ENCODE measurements at regions not wholly inside any gene's neighbourhood (a gene's known extent, or its start where the extent isn't known, plus 50 kb on each side); places are given as distances from the start of the nearest gene placed in this dataset.

DNA sequence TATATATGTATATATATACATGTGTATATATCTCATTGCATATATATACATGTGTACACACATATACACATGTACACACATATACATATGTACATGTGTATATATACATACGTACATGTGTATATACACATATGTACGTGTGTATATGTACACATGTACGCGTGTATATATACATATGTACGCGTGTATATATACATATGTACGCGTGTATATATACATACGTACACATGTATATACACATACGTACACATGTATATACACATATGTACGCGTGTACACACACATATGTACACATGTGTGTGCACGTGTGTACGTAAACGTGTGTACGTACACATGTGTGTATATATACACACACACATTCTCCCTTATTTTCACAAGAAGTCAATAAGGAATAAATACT, 141.6 kb upstream of the TMCC3 start:
- no peak for DNase-seq
- no peaks in the 10 kb centered on the region for H3K9me3 ChIP-seq
- H3K36me3 ChIP-seq: no peaks in the 10 kb centered on the region
- TF ChIP-seq, protein P1, sequence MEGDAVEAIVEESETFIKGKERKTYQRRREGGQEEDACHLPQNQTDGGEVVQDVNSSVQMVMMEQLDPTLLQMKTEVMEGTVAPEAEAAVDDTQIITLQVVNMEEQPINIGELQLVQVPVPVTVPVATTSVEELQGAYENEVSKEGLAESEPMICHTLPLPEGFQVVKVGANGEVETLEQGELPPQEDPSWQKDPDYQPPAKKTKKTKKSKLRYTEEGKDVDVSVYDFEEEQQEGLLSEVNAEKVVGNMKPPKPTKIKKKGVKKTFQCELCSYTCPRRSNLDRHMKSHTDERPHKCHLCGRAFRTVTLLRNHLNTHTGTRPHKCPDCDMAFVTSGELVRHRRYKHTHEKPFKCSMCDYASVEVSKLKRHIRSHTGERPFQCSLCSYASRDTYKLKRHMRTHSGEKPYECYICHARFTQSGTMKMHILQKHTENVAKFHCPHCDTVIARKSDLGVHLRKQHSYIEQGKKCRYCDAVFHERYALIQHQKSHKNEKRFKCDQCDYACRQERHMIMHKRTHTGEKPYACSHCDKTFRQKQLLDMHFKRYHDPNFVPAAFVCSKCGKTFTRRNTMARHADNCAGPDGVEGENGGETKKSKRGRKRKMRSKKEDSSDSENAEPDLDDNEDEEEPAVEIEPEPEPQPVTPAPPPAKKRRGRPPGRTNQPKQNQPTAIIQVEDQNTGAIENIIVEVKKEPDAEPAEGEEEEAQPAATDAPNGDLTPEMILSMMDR (IDR thresholded peaks at IDR 0.05): no peak
- no peak for TF ChIP-seq POLR2A (IDR thresholded peaks at IDR 0.05)
- no peaks in the 10 kb centered on the region for H3K27me3 ChIP-seq
- no peak overlapping the region for H3K27ac ChIP-seq
- 92 to 95% methylated on average over 16 of the region's 16 CpGs for WGBS, 2 donors
- no peak overlapping the region for H3K4me3 ChIP-seq (replicated peaks in 1 of 3)
- H3K4me1 ChIP-seq: peaks cover 0 to 4% of the 10 kb centered on the region in 2 donors
- intact Hi-C loops (cut with DNase I): no loop called here

DNA sequence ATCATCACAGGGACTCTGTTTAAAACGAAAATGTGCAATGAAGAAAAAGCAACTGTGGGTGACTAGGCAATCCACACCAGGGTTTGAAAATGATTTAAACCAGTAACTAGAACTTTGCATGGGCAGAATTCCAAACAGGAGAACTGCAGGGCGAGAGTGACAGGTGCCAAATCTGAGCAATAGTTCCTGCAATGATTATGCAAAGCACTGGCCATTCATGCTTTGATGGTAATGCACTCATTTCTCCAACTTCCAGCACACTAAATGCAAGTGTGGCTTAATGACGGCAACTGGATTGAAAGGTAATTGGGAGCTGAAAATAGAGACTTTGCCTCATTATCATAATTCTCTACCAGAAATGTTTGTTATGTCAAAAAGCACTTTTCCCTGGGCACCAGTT, 140.5 kb upstream of the TMCC3 start:
- DNase-seq: no peak
- no peaks in the 10 kb centered on the region for H3K9me3 ChIP-seq
- intact Hi-C loops (cut with DNase I): no loop called here
- H3K27me3 ChIP-seq: no peaks in the 10 kb centered on the region
- H3K36me3 ChIP-seq: no peaks in the 10 kb centered on the region
- TF ChIP-seq, protein P1 (IDR thresholded peaks at IDR 0.05): no peak
- no peak for TF ChIP-seq POLR2A (IDR thresholded peaks at IDR 0.05)
- no peak overlapping the region for H3K27ac ChIP-seq
- H3K4me3 ChIP-seq (replicated peaks in 1 of 3): no peak overlapping the region
- peaks cover 0 to 3% of the 10 kb centered on the region in 2 donors for H3K4me1 ChIP-seq
- WGBS, 2 donors: 81 to 84% methylated on average over 3 of the region's 3 CpGs

DNA sequence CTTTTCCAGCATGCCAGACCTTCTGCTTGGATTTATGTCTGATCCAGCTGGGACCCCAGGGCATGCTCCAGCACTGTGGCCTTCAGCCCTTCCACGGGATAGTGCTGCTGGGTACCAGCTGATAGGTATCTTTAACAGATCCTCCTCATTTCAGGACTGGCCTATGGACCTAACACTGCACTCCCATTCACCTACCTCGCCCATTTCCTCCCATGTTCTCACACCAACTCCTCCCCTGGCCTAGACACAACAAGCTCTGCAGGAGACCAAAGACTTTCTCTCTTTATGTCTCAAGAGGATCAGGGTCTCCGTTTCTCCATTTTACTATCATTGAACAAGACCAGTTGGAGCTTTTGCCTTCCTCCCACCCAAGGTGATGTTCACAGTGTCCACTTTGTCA, 140.0 kb upstream of the TMCC3 start:
- no peaks in the 10 kb centered on the region for H3K27me3 ChIP-seq
- intact Hi-C loops (cut with DNase I): no loop called here
- WGBS, 2 donors: 77 to 78% methylated on average over 3 of the region's 3 CpGs
- DNase-seq: no peak
- H3K4me1 ChIP-seq: no peaks in the 10 kb centered on the region
- H3K4me3 ChIP-seq (replicated peaks in 1 of 3): no peak overlapping the region
- H3K9me3 ChIP-seq: no peaks in the 10 kb centered on the region
- TF ChIP-seq, protein P1 (IDR thresholded peaks at IDR 0.05): no peak
- no peak for TF ChIP-seq POLR2A (IDR thresholded peaks at IDR 0.05)
- H3K27ac ChIP-seq: no peak overlapping the region
- no peaks in the 10 kb centered on the region for H3K36me3 ChIP-seq

GRCh38 chr12:94789510-94790225, 139.3 kb upstream of the TMCC3 start:
- no peaks in the 10 kb centered on the region for H3K36me3 ChIP-seq
- TF ChIP-seq, protein P1 (IDR thresholded peaks at IDR 0.05): no peak
- no peak for TF ChIP-seq POLR2A (IDR thresholded peaks at IDR 0.05)
- no peaks in the 10 kb centered on the region for H3K9me3 ChIP-seq
- intact Hi-C loops (cut with DNase I): no loop called here
- H3K27ac ChIP-seq: no peak overlapping the region
- no peaks in the 10 kb centered on the region for H3K27me3 ChIP-seq
- 74 to 75% methylated on average over 3 of the region's 3 CpGs for WGBS, 2 donors
- no peak overlapping the region for H3K4me3 ChIP-seq (replicated peaks in 1 of 3)
- H3K4me1 ChIP-seq: no peaks in the 10 kb centered on the region
- DNase-seq: no peak

GRCh38 chr12:94788298-94788697, 137.9 kb upstream of the TMCC3 start:
- Histone ChIP-seq H3K9me3 (no peaks in the 10 kb centered on the region), H3K27ac (no peak overlapping the region), H3K4me1 (no peaks in the 10 kb centered on the region), H3K36me3 (no peaks in the 10 kb centered on the region), H3K27me3 (no peaks in the 10 kb centered on the region), H3K4me3 (replicated peaks in 1 of 3) (no peak overlapping the region)
- intact Hi-C loops (cut with DNase I): no loop called here
- DNase-seq: no peak
- TF ChIP-seq, protein P1 (IDR thresholded peaks at IDR 0.05): no peak
- TF ChIP-seq POLR2A (IDR thresholded peaks at IDR 0.05): no peak
- WGBS, 2 donors: 85 to 86% methylated on average over 2 of the region's 2 CpGs
